ENCODE measurements at regions not wholly inside any gene's neighbourhood (a gene's known extent, or its start where the extent isn't known, plus 50 kb on each side); places are given as distances from the start of the nearest gene placed in this dataset.

DNA sequence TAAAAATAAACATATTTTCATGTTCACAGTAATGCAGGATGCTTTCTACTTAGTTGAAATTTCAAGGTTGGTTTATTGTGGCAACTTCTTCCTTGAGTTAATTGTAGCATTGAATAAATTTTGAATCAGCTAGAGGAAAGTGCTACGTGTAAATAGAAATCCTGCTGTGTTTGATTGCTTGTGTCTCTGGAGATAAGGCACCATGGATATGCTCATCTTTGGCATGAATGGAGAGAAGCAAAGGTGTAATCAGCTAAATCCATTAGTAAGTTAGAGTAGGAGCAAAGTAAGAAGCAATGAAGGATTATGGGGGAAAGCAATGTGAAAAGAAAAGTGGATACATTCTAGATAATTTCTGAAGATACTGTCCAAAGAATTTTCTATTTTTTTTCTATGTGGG is 331.1 kb downstream of the PTPRC start:
- TF ChIP-seq, protein P1, sequence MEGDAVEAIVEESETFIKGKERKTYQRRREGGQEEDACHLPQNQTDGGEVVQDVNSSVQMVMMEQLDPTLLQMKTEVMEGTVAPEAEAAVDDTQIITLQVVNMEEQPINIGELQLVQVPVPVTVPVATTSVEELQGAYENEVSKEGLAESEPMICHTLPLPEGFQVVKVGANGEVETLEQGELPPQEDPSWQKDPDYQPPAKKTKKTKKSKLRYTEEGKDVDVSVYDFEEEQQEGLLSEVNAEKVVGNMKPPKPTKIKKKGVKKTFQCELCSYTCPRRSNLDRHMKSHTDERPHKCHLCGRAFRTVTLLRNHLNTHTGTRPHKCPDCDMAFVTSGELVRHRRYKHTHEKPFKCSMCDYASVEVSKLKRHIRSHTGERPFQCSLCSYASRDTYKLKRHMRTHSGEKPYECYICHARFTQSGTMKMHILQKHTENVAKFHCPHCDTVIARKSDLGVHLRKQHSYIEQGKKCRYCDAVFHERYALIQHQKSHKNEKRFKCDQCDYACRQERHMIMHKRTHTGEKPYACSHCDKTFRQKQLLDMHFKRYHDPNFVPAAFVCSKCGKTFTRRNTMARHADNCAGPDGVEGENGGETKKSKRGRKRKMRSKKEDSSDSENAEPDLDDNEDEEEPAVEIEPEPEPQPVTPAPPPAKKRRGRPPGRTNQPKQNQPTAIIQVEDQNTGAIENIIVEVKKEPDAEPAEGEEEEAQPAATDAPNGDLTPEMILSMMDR (conservative IDR thresholded peaks at IDR 0.05 in 1 of 2, IDR thresholded peaks at IDR 0.05 in 1 of 2; ENCODE audit: extremely low read depth in 1 of 2, insufficient read depth in 1 of 2, low read depth in 1 of 2, low read length in 2 of 2) = no peak
- TF ChIP-seq EZH2 (IDR thresholded peaks at IDR 0.05; ENCODE audit: borderline replicate concordance, low read length) = no peak
